HL-60 (cell line): ENCODE measurements at regions not wholly inside any gene's neighbourhood (a gene's known extent, or its start where the extent isn't known, plus 50 kb on each side); places are given as distances from the start of the nearest gene placed in this dataset.

Source experiments
- DNase-seq, 2 experiments: peaks; one replicate each; pipeline ENCODE4 v3.0.0-alpha.2; 2010 to 2020; ENCODE audit warnings: low read depth in 1 of 2, low spot score in 1 of 2
- H3K27ac ChIP-seq: fragments of 250-450 bp; sonication (Bioruptor Pico); replicated peaks from 2 replicates; pipeline ENCODE4 v1.5.1; 2020; ENCODE audit warnings: mild to moderate bottlenecking, moderate library complexity
- H3K27me3 ChIP-seq: fragments of 250-450 bp; sonication (Bioruptor Pico); 2 replicates; pipeline ENCODE4 v1.5.1; 2021; ENCODE audit warnings: mild to moderate bottlenecking, moderate library complexity; ENCODE audit not compliant: insufficient read depth, poor library complexity, severe bottlenecking
- H3K4me3 ChIP-seq: replicated peaks from 2 replicates; pipeline ENCODE4 v1.5.1; 2011; ENCODE audit warnings: mild to moderate bottlenecking, control low read depth, low read length; ENCODE audit not compliant: insufficient read depth
- GABPA ChIP-seq: IDR thresholded peaks from 2 replicates; pipeline ENCODE4 v1.6.1; 2012; ENCODE audit warnings: low read depth
- POLR2AphosphoS5 ChIP-seq: IDR thresholded peaks from 2 replicates; pipeline ENCODE4 v1.6.1; 2012; ENCODE audit warnings: low read depth
- SPI1 ChIP-seq: IDR thresholded peaks from 2 replicates; pipeline ENCODE4 v1.6.1; 2012; ENCODE audit warnings: low read depth, mild to moderate bottlenecking, borderline replicate concordance
- TF ChIP-seq, protein P1 (sequence below): IDR thresholded peaks from one replicate; pipeline ENCODE4 v1.5.1; 2011; ENCODE audit warnings: low read length, control low read depth, inconsistent platforms; ENCODE audit not compliant: insufficient read depth
- TF ChIP-seq, protein P2 (sequence below): IDR thresholded peaks from 2 replicates; pipeline ENCODE4 v1.6.1; 2012; ENCODE audit warnings: low read depth; ENCODE audit not compliant: insufficient replicate concordance

DNA sequence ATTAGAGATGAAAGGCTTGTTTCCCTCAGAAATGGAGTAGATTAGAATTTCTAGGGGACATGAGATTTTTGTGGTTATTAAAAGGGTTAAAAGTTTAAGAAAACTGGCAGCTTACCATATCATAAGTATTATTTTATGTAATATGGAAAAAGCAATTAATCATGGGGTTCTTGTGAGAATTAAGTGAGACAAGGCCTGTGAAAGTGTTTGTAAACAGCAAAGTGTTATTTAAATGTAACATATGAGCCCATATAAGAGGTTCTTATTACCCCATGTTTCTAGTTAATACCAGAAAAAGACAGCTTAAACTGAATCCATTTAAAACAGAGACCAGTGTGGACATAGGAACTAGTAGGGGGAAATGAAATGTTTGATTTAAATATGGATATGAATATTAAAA lies 241.1 kb upstream of the PIK3R1 start:
- no peak for DNase-seq
- H3K4me3 ChIP-seq = no peak overlapping the region
- TF ChIP-seq, protein P1, sequence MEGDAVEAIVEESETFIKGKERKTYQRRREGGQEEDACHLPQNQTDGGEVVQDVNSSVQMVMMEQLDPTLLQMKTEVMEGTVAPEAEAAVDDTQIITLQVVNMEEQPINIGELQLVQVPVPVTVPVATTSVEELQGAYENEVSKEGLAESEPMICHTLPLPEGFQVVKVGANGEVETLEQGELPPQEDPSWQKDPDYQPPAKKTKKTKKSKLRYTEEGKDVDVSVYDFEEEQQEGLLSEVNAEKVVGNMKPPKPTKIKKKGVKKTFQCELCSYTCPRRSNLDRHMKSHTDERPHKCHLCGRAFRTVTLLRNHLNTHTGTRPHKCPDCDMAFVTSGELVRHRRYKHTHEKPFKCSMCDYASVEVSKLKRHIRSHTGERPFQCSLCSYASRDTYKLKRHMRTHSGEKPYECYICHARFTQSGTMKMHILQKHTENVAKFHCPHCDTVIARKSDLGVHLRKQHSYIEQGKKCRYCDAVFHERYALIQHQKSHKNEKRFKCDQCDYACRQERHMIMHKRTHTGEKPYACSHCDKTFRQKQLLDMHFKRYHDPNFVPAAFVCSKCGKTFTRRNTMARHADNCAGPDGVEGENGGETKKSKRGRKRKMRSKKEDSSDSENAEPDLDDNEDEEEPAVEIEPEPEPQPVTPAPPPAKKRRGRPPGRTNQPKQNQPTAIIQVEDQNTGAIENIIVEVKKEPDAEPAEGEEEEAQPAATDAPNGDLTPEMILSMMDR = no peak

DNA sequence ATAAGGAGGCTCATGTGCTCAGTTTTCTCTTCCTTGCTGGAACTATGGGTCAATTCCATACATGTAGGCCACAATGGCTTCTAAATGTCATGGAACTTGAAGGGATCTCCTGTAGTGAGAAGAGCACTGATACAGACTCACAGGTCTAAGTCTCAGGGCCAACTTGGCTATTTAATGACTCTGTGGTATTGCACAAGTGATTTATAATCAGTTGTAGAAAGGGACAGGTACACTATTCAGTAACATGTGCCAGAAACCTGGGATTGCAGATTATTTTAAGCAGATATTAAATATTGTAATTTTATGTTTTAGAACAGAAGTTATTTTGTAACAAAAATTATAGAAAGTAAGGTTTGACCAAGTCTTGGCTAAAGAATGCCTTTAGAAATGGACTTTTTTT lies 241.5 kb upstream of the PIK3R1 start:
- no peak overlapping the region for H3K4me3 ChIP-seq
- no peak overlapping the region for H3K27ac ChIP-seq
- no peaks in the 10 kb centered on the region for H3K27me3 ChIP-seq
- DNase-seq = no peak
- TF ChIP-seq GABPA = no peak
- TF ChIP-seq, protein P1 = no peak
- TF ChIP-seq, protein P2, sequence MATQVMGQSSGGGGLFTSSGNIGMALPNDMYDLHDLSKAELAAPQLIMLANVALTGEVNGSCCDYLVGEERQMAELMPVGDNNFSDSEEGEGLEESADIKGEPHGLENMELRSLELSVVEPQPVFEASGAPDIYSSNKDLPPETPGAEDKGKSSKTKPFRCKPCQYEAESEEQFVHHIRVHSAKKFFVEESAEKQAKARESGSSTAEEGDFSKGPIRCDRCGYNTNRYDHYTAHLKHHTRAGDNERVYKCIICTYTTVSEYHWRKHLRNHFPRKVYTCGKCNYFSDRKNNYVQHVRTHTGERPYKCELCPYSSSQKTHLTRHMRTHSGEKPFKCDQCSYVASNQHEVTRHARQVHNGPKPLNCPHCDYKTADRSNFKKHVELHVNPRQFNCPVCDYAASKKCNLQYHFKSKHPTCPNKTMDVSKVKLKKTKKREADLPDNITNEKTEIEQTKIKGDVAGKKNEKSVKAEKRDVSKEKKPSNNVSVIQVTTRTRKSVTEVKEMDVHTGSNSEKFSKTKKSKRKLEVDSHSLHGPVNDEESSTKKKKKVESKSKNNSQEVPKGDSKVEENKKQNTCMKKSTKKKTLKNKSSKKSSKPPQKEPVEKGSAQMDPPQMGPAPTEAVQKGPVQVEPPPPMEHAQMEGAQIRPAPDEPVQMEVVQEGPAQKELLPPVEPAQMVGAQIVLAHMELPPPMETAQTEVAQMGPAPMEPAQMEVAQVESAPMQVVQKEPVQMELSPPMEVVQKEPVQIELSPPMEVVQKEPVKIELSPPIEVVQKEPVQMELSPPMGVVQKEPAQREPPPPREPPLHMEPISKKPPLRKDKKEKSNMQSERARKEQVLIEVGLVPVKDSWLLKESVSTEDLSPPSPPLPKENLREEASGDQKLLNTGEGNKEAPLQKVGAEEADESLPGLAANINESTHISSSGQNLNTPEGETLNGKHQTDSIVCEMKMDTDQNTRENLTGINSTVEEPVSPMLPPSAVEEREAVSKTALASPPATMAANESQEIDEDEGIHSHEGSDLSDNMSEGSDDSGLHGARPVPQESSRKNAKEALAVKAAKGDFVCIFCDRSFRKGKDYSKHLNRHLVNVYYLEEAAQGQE = no peak
- no peak for TF ChIP-seq POLR2AphosphoS5
- TF ChIP-seq SPI1 = no peak

More for the DNA sequence above, 241.1 kb upstream of the PIK3R1 start:
- no peaks in the 10 kb centered on the region for H3K27me3 ChIP-seq
- H3K27ac ChIP-seq = no peak overlapping the region

DNA sequence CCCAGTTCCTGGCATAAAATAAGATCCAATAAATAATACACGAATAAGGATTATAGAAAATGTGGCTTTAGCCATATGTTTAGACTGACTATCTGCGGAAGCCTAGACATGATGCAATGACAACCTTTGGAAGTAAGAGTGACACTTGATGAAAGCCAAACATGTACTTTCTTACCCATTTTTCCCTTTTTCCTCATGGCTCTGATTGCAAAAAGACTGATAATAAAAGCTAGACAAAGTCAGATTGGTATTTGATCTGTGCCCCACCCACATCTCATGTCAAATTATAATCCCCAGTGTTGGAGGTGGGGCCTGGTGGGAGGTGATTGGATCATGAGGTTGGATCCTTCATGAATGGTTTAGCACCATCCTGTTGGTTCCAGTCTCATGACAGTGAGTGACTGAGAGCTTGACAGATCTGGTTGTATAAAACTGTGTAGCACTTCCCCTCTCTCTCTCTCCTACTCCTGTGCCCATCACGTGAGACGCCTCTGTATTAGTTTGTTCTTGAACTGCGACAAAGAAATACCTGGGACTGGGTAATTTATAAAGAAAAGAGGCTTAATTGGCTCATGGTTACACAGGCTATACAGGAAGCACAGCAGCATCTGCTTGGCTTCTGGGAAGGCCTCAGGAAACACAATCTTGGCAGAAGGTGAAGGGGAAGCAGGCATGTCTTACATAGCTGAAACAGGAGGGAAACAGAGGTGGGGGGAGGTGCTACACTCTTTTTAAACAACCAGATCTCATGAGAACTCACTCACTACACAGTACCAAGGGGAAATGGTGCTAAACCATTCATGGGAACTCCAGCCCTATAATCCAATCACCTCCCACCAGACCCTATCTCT lies 243.4 kb upstream of the PIK3R1 start:
- DNase-seq = no peak
- TF ChIP-seq, protein P2 = no peak
- TF ChIP-seq POLR2AphosphoS5 = no peak
- TF ChIP-seq, protein P1 = no peak
- no peak for TF ChIP-seq SPI1
- no peak for TF ChIP-seq GABPA
- H3K27ac ChIP-seq = no peak overlapping the region
- H3K4me3 ChIP-seq = no peak overlapping the region
- H3K27me3 ChIP-seq = no peaks in the 10 kb centered on the region
